ENCODE measurements at regions not wholly inside any gene's neighbourhood (a gene's known extent, or its start where the extent isn't known, plus 50 kb on each side); places are given as distances from the start of the nearest gene placed in this dataset.
A peak's percentile ranks its signal among the peaks of the same experiment; 100 is the strongest.

- peaks cover 5% of the 10 kb centered on the region for H3K4me1 ChIP-seq (ENCODE audit: insufficient read depth, low read length, poor library complexity, severe bottlenecking)
- no peak for TF ChIP-seq CTCF (conservative IDR thresholded peaks at IDR 0.05; ENCODE audit: low read depth, low read length)
- no peak for TF ChIP-seq EZH2 (IDR thresholded peaks at IDR 0.05; ENCODE audit: borderline replicate concordance, low read depth, low read length, poor library complexity, severe bottlenecking)
- H3K4me3 ChIP-seq (ENCODE audit: low read depth, low read length, poor library complexity, severe bottlenecking), result no peak overlapping the region
- no peaks in the 10 kb centered on the region for H3K27me3 ChIP-seq (replicated peaks; ENCODE audit: insufficient read depth, low read depth, low read length, poor library complexity)
- H3K9me3 ChIP-seq (ENCODE audit: low read depth, low read length, poor library complexity, severe bottlenecking), result no peaks in the 10 kb centered on the region
- intact Hi-C loops (cut with micrococcal nuclease; ENCODE audit: unreplicated experiment), result no loop called here
- CTCF ChIA-PET, result no interaction called here
- POLR2A ChIA-PET (ENCODE audit: low non-redundant PET), result no interaction called here
- peak; percentile 9 for DNase-seq (ENCODE audit: low spot score)
- no TSS peak for BruUV-seq (replicated peaks)
- H3K36me3 ChIP-seq (ENCODE audit: insufficient read depth, low read length, poor library complexity, severe bottlenecking), result no peaks in the 10 kb centered on the region
- no peak overlapping the region for H3K27ac ChIP-seq (ENCODE audit: low read depth, low read length, poor library complexity, severe bottlenecking)
Observed at GRCh38 chr18:60267391-60268058, 105.0 kb downstream of the MC4R start.

GRCh38 chr18:60266558-60266957 lies 106.0 kb downstream of the MC4R start:
- no peaks in the 10 kb centered on the region for H3K36me3 ChIP-seq (ENCODE audit: insufficient read depth, low read length, poor library complexity, severe bottlenecking)
- no TSS peak for BruUV-seq (replicated peaks)
- CTCF ChIA-PET, result no interaction called here
- POLR2A ChIA-PET (ENCODE audit: low non-redundant PET), result no interaction called here
- no peak overlapping the region for H3K4me3 ChIP-seq (ENCODE audit: low read depth, low read length, poor library complexity, severe bottlenecking)
- intact Hi-C loops (cut with micrococcal nuclease; ENCODE audit: unreplicated experiment), result no loop called here
- no peak overlapping the region for H3K27ac ChIP-seq (ENCODE audit: low read depth, low read length, poor library complexity, severe bottlenecking)
- H3K27me3 ChIP-seq (replicated peaks; ENCODE audit: insufficient read depth, low read depth, low read length, poor library complexity), result no peaks in the 10 kb centered on the region
- H3K4me1 ChIP-seq (ENCODE audit: insufficient read depth, low read length, poor library complexity, severe bottlenecking), result peaks cover 5% of the 10 kb centered on the region
- no peak for DNase-seq (ENCODE audit: low spot score)
- H3K9me3 ChIP-seq (ENCODE audit: low read depth, low read length, poor library complexity, severe bottlenecking), result no peaks in the 10 kb centered on the region
- TF ChIP-seq CTCF (conservative IDR thresholded peaks at IDR 0.05; ENCODE audit: low read depth, low read length) (no peak), EZH2 (IDR thresholded peaks at IDR 0.05; ENCODE audit: borderline replicate concordance, low read depth, low read length, poor library complexity, severe bottlenecking) (no peak)

- intact Hi-C loops (cut with micrococcal nuclease; ENCODE audit: unreplicated experiment), result no loop called here
- DNase-seq (ENCODE audit: low spot score), result peak; percentile 72
- POLR2A ChIA-PET (ENCODE audit: low non-redundant PET), result no interaction called here
- BruUV-seq (replicated peaks), result no TSS peak
- Histone ChIP-seq H3K36me3 (ENCODE audit: insufficient read depth, low read length, poor library complexity, severe bottlenecking) (no peaks in the 10 kb centered on the region), H3K9me3 (ENCODE audit: low read depth, low read length, poor library complexity, severe bottlenecking) (no peaks in the 10 kb centered on the region), H3K27me3 (replicated peaks; ENCODE audit: insufficient read depth, low read depth, low read length, poor library complexity) (no peaks in the 10 kb centered on the region), H3K4me3 (ENCODE audit: low read depth, low read length, poor library complexity, severe bottlenecking) (no peak overlapping the region), H3K27ac (ENCODE audit: low read depth, low read length, poor library complexity, severe bottlenecking) (no peak overlapping the region), H3K4me1 (ENCODE audit: insufficient read depth, low read length, poor library complexity, severe bottlenecking) (no peaks in the 10 kb centered on the region)
- TF ChIP-seq CTCF (conservative IDR thresholded peaks at IDR 0.05; ENCODE audit: low read depth, low read length) (no peak), EZH2 (IDR thresholded peaks at IDR 0.05; ENCODE audit: borderline replicate concordance, low read depth, low read length, poor library complexity, severe bottlenecking) (no peak)
- CTCF ChIA-PET, result no interaction called here
Observed at GRCh38 chr18:60259052-60259681, 113.4 kb downstream of the MC4R start.

Data from A673 (cell line).